ENCODE measurements at regions not wholly inside any gene's neighbourhood (a gene's known extent, or its start where the extent isn't known, plus 50 kb on each side); places are given as distances from the start of the nearest gene placed in this dataset.

DNA sequence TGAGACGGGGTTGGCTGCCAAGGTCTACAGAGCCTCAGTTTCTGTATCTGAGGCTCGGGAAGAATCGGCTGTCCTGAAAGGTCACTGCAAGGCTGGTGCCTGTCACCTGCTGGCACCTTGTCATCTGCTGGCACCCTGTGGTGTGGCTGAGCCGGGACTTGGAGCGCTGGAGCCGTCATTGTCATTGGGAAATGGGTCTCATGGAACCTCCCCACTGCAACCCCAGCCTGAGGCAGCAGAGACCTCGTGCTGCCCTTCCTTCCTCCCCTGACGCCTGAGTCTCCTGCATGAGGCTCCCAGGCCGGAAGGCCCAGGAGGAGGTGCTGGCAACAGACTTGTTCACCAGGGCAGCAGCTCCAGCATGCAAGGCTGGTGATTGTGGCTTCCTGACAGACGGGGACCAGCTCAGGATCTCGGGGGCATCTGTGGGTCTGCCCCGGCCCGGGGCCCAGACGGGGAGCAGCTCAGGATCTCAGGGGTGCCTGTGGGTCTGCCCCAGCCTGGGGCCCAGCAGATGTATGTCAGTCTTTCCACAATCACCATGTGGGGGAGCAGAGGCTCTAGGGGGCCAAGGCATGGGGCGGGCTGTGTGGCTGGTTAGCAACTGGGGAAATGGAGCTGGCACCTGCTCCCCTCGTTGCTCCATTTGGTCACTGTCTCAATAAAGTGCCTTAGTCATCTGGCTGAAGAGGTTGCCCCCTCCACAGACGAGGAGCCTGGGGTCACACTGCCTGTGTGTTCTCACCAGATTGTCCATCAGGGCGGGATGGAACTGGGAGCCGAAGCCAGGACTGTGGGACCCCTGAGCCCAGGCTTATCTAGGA, 668.7 kb downstream of the BRD1 start:
- DNase-seq (ENCODE audit: low read depth in 3 of 3), result no peak

DNA sequence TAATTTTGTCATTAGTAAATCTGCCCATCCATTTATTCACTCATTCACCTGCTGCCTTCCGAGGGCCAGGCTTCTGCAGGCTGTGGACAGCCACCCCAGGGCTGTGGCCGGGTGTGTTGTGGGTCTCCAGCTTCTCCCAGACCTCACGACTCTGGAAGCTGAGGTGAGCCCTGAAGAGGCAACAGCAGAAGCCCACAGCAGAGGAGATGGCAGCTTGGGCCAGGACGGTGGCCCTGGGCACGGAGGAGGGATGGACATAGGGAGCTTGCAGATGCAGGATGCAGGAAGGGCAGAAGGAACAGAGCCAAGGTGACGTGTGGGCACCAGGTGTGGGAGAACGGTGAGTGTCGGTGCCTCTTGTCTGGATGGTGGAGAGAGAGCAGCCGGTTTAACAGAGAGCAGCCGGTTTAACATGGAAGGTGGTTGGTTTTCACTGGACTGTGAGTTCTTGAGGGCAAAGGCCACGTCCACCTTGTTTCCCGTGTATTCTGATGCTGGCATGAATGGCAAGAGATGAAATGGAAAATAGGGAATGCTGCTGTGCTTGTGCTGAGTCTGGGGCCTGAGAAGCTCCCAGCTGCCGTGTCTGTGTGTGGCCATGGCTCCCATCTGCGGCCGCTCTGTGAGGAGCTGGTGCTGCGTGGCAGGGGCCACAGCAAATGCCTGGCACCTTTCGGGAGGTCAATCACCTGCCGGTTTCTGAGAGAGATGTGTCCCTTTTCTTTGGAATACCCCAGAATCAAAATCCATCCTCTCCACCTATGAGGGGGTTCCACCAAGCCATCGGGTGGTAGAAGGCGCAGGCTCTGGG, 669.9 kb downstream of the BRD1 start:
- no peak for DNase-seq (ENCODE audit: low read depth in 3 of 3)

DNA sequence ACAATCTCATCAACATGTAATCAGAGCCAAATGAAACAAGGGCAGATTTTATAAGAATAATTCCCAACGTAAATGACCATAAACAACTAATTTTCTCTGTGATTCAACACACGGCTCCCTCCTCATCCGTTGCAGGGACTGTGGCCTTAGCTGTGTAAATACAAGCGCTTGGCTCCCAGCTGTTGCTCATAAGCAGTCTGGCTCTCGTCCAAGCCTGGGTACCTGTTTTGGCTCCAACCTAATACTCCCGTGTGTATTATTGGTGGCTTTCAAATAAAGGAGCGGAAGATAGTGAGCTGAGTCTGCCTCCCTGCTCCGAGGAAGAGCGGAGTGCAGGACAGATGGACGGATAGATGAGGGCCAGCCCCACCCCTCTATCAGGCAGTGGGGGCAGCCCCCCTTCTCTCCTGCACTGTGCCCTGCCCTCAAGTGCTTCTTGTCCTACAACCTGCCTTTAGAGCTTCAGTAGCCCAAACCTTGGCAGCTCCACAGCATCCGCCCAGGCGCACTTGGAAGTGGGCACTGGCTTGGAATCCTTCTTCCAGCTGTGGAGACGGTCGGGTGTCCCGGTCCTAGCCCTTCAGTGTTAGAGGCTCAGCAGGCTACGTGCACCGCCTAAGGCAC, 670.9 kb downstream of the BRD1 start:
- no peak for DNase-seq (ENCODE audit: low read depth in 3 of 3)

DNA sequence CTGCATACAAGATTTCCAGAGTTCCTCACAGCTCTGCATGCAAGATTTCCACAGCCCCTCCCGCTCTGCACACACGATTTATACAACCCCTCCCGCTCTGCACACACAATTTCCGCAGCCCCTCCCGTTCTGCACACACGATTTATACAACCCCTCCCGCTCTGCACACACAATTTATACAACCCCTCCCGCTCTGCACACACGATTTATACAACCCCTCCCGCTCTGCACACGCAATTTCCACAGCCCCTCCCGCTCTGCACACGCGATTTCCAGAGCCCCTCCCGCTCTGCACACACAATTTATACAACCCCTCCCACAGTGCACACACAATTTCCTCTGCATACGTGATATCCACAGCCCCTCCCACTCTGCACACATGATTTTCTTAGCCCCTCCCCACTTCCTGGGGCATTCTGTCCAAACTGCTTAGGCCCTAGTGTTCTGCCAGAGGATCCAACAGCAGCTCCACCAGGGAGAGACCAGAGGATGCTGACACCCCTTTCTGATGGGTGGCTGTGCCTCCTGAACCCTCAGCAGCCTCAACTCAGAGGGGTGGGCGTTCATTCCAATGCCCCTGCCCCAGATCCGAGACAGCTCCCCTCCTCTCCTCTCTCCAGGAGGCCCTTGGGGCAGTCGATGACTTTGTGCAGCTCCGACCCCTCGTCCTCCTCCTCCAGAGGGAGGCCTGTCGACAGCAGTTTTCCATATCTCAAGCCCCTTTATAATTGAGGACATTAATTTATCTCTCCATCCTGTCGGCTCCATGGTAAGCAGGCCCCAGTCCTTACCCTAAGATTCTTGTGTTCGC, 671.7 kb downstream of the BRD1 start:
- DNase-seq (ENCODE audit: low read depth in 3 of 3), result no peak

DNA sequence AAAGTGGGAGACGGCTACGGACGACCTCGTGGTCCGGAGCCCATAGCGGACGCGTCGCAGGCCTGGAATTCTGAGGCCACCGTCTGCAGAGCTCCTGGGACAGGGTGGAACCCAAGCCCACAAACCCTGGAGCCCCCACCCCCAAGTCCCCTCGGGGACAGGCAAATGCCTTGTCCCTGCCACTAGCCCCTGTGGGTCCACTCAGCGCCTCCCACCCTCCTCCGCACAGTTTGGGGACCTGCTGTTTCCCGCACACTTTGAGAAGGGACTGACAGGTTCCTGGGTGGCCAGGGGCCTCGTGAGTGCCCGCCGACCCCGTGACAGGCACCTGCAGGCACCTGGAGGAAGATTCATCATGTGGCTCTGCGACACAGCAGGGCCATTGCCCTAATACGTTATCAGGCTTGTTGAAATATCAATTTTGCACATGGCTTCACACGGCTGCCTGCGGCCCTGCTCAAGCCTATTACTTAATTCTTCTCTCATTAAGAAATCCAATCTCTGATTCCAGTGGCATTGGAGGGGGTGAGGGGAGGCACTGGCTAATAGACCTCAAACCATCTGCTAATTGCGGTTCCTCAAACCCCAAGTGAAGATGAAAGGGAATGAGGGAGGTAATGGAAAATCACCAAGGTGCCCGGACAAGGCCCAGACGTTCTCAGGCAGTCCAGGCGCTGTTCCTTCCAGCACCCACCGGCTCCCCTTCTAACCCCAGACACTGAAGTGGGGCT, 672.5 kb downstream of the BRD1 start:
- DNase-seq (ENCODE audit: low read depth in 3 of 3), result no peak

DNA sequence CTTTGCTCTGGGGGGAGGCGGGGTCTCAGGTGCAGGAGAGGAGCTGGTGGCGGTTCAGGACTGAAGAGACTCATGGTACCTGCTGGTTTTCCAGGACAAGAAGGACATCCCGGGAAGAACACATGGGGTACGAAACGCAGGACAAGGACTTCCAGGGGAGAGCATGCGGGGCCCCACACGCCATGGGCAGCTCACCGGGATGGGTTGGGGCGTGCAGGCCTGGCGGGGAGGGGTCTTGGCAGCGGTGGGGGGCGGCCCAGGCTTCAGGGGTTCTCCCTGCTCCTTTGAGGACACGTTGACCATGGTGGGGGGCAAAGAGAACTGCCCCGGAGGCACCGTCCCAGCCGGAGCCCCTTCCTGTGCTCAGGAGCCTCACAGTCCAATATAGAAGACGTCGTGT, 673.2 kb downstream of the BRD1 start:
- no peak for DNase-seq (ENCODE audit: low read depth in 3 of 3)

DNA sequence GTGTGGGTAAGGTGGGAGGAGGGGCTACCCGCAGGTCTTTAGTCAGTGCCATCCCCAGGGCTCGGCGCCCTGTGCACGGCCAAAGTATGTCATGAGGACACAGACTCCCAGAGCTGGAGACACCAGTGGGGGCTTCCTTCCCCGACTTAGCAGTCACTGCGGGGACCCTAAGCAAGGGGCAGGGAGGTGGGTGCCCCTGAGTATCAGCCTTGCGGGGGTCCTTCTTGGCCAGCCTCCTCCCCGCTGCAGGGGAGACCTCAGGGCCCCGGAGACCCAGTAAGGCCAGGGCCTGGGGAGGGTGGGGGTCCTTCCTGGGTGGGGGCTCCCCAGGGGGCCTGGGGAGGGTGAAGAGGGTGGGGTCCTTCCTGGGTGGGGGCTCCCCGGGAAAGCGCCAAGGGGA, 673.8 kb downstream of the BRD1 start:
- DNase-seq (ENCODE audit: low read depth in 3 of 3), result no peak

DNA sequence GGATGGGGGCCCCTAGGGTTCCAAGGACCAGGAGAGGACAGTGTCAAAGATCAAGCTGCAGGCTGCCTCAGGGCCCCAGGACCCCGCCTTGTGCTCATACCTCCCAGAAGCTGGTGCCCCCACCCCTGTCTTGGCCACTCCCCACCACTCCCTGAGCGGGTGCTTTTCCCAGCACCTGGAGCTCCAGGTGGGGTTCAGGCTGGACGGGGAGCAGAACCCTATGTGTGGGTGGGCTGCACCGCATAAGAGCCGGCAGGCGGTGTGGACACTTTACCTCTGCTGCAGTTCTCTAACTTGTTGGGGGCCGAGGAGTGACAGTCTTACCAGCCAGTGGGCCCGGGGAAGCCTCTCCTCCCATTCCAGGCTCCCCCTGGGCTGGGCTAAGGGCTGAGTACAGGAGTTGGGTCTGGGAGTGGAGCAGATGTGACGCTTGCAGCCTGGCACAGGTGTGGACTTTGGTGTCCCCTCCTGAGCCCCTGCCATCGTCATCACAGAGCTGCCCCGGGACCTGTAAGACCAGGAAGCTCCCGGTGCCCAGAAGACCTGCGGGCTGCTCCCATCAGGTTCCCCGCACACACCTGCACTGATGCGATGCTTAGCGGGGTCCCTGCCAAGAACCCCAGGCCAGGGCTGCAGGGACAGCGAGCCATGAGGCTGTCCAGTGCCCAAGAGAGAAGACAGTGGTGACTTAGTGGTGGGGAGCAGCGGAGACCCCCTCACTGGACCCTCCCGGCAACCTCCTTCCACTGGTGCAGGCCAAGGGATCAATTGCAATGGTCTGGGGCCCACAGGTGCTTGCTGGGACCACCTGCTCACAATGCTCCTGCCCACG, 674.5 kb downstream of the BRD1 start:
- DNase-seq (ENCODE audit: low read depth in 3 of 3), result no peak

DNA sequence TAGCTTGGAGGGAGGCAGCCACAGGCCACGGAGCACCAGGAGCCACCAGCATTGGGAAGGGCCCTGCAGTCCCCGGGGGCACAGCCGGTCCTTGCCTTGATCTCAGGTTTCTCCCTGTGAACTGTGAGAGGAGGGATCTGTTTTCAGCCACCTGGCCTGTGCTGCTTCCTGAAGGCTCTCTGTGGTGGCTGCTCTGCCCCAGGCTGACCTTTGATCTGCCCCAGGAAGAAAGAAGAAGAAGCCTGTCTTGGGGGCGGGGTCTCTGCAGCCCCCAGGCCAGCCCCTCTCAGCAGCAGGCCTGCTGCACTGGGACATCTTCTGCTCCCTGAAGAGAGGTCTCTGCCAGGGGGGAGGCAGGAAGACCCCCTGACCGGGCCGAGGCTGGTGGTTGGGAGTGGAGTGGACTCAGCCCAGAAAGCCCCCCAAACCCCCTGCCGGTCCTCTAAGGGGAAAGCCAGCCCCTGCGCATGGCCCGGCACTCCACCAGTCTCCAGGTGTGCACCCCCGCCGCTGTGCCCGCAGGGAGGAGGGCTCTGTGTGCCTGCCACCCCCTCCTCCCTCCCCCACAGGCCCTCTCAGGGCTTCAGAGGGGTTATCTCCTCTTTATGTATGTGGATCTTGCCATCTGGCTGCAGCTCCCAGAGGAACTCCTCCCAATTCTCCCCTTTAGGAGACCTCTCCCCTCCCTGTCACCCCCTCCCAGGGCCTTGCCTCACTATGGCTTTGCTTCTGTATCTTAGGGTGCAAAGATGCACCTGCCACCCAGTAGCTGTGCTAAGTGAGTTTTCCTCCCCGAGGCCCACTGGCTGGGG, 675.3 kb downstream of the BRD1 start:
- no peak for DNase-seq (ENCODE audit: low read depth in 3 of 3)

DNA sequence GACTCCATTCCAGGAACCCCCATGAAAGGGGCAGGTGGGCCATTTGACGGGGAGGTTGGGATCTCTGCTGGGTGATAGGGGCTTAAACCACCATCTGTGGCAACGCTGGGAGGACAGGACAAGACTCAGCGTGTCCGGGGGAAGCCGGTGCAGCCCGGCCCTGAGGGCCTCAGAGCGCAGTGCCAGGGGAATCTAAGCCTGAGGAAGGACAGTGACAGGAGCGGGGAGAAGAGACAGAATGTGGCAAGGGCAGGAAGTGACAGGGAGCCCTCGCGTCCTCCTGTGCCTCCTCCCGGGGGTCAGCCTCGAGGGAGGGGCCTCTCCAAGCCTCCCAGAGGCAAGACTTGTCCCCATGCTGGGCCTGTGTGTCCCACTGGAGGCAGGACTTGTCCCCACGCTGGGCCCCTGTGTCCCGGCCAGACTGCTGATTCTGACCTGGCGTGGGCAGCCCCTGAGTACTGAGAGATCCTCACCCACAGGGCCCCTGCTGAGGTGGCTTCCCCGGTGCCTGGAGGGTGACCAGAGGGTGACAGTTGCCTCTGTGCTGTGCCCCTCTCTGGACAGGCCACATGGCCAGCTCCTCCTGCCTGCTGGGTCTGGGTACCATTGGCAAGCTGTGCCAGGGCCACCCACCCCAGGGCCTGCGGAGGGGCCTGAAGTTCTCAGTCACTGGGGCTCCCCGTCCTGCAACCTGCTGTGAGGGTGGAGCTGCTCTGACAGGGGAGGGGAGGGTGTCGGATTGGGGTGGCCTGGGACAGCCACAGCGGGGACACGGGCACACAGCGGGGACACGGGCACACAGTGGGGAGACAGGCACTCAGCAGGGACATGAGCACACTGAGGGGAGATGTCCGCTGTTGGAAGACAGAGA, 676.2 kb downstream of the BRD1 start:
- DNase-seq (ENCODE audit: low read depth in 3 of 3), result no peak

DNA sequence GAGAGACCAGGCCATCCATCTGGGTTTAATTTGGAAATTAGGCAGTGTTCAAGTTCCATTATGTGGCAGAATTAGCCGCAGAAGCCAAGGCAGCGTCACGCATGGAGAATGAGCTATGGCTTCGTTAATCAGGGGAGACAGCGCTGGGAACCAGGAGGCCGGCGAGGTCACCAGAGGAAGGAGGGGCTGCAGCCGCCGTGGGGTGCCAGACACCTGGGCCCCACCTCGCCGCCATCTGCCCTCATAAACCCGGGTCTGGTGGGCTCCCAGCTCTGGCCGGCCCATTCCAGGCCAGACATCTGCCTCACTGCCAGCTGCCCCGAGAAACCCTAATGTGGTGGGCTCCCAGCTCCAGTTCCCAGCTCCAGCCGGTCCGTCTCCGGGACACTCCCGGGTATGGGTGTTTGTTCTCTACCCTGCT, 676.9 kb downstream of the BRD1 start:
- no peak for DNase-seq (ENCODE audit: low read depth in 3 of 3)

DNA sequence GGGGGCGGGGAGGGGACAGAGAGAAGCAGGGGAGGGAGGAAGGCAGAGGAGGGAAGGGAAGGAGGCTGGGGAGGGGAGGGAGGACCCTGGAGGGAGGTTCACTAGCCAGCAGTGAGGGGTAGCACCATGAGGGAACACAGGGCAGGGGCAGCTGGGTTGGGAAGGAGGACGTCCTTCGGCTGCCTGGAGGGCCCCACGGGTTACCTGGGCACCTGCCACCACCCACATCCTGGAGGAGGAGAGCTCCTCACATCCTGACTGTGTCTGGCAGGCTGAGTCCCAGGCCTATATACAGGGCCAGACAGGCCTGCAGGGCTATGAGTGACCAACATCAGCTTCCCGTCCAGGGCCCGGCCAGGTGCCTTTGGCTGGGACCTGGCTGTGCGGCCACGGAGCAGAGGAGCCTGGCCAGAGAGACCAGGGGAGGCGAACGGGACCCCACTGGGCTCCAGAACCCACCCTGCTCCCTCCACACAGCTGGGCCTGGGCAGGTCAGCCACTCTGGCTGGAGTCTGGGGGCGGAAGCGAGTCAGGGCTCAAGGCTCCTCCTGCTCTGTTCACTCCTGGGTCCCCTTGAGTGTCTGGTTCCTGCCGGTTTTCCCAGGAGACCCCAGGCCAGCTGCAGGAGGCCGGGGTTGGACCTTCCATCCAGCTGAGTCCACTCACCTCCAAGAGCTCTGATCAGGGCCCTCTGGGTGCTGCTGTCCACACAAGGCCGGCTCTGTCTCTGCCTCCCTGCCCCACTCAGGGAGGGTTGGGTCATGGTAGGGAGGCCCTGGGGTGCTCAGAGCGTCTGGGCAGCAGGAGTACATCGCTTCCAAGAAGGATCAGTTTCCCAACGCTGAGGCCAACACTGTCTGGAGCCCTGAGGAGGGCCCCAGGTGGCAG, 677.7 kb downstream of the BRD1 start:
- DNase-seq (ENCODE audit: low read depth in 3 of 3), result no peak

DNA sequence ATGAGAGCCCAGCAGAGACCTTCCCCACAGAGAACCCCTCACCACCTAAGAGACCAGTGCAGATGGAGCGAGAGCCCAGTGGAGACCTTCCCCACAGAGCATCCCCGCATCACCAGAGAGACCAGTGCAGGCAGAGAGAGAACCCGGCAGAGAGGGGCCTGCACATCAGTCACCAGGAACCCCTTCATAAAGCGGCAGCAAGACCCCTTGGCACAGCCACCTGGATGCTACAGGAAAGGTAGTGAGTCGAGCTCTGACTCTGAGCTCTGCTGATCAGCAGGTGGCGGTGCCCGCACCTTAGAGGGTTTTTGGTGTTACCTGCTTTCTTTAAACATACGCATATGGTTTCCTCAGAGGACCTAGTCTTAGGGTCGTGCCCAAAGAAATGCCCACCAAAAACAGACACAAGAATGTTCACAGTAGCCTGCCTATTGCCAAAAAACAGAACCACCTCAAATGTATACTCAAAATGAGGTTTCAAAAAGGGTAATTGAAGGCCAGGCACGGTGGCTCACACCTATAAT, 678.7 kb downstream of the BRD1 start:
- DNase-seq (ENCODE audit: low read depth in 3 of 3), result no peak

DNA sequence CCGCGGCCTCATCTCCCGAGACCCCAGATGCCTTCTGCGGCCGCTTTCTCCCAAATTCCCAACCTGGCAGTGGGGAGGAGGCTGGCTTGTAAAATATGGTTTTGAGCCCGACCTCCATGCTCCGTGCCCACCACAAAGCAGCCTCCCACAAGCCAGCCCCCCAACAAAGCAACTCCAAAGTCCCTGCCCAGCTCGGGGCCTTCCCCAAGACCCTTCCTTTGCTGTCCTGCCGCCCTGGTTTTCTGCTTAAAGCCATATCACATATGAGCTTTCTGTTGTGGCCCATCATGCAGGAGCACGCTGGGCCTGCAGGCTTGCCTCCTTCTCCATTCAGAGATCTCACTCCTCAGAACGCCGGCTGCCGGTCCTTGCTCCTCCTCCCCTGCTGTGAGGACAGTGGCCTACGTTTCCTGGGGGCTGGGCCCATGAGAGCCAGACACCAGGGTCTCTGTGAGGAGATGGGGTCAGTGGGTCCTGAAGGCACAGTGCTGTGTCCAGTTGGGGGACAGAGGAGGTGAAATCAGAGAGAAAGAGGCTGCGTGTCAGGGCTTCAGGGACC, 680.0 kb downstream of the BRD1 start:
- DNase-seq (ENCODE audit: low read depth in 3 of 3), result no peak

DNA sequence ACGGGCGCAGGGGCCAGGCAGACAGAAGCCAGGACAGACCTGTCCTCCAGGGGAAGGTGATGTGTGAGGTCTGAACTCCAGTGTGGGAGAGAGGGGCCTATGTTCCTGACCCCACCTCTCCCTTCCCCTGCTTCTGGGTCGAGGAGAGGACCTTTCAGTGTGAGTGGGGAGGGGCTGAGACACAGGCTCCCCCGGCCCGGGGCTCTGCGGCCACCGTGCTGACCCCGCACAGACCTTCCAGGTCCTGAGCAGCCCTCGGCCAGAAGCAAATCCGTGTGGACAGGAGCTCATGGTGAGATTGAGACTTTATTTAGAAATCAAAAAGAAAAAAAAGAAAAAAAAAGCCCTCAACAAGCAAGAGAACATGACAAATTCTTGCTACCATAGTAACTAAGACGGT, 680.5 kb downstream of the BRD1 start:
- DNase-seq (ENCODE audit: low read depth in 3 of 3), result no peak

DNA sequence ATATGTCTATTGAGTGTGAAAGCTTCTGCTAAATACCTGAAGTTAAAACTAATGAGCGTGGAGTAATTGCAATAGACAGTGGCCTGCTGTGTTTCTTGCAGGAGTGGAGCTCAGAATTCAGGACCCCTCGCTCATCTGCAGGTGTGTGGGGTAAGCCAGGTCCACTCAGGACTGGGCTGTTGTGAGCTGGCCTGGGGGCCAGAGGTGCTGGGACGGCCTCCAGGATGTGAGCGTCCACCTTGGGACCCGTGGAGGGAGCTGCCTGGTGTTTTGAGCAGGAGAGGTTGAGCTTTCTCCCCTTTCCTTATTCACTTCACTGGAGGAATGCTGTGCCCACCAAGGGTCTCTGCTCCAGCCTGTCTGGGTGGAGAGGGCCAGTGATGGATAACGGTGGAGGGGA, 681.2 kb downstream of the BRD1 start:
- DNase-seq (ENCODE audit: low read depth in 3 of 3), result no peak

DNA sequence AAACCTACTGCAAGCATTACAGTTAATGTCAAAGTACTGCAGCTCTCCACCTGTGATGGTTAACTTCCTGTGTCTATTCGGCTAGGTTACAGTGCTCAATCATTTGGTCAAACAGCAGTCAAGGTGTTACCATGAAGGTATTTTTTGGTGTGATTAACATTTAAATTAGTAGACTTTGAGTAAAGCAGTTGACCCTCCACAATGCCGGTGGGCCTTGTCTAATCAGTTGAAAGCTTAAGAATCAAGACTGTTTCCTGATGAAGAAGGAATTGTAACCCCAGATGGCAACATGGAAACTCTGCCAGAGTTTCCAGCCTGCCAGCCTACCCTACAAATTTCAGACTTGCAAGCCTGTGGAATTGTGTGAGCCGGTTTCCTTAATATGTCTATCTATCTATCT, 683.9 kb downstream of the BRD1 start:
- no peak for DNase-seq (ENCODE audit: low read depth in 3 of 3)
